Urothelium cell line (cell line): ENCODE measurements at regions not wholly inside any gene's neighbourhood (a gene's known extent, or its start where the extent isn't known, plus 50 kb on each side); places are given as distances from the start of the nearest gene placed in this dataset.

Source experiments
- DNase-seq: peaks from one replicate; pipeline ENCODE4 v3.0.0; 2011; ENCODE audit warnings: low spot score, mixed read lengths
- FAIRE-seq: peaks from 2 replicates; lab custom pipeline; 2011; peaks lifted over from hg19 to GRCh38; lab: Jason Lieb, UNC

- no peak for FAIRE-seq
- DNase-seq, result no peak
Observed at GRCh38 chr11:115700981-115701875, 197.0 kb upstream of the CADM1 start.

- FAIRE-seq, result no peak
- no peak for DNase-seq
Observed at GRCh38 chr11:115700496-115700895, 196.3 kb upstream of the CADM1 start.

- no peak for FAIRE-seq
Observed at GRCh38 chr11:115699733-115700132, 195.5 kb upstream of the CADM1 start.

GRCh38 chr11:115699326-115699725, 195.1 kb upstream of the CADM1 start:
- FAIRE-seq, result no peak
- DNase-seq, result no peak

More at GRCh38 chr11:115699733-115700132, 195.5 kb upstream of the CADM1 start:
- peak; percentile 37 for DNase-seq

GRCh38 chr11:115698243-115698642, 194.0 kb upstream of the CADM1 start:
- DNase-seq (no peak), FAIRE-seq (no peak)

GRCh38 chr11:115696563-115696962, 192.3 kb upstream of the CADM1 start:
- peak; percentile 13 for FAIRE-seq
- no peak for DNase-seq

GRCh38 chr11:115695677-115696364, 191.6 kb upstream of the CADM1 start:
- FAIRE-seq (no peak), DNase-seq (no peak)

- no peak for DNase-seq
Observed at GRCh38 chr11:115693002-115693401, 188.8 kb upstream of the CADM1 start.

GRCh38 chr11:115691030-115691429, 186.8 kb upstream of the CADM1 start:
- peak; percentile 40 for FAIRE-seq
- no peak for DNase-seq

More at GRCh38 chr11:115693002-115693401, 188.8 kb upstream of the CADM1 start:
- FAIRE-seq, result no peak

- no peak for FAIRE-seq
- no peak for DNase-seq
Observed at GRCh38 chr11:115687934-115688333, 183.7 kb upstream of the CADM1 start.

GRCh38 chr11:115684699-115685098, 180.5 kb upstream of the CADM1 start:
- FAIRE-seq, result no peak

GRCh38 chr11:115684135-115684534, 179.9 kb upstream of the CADM1 start:
- no peak for FAIRE-seq
- DNase-seq, result no peak

More at GRCh38 chr11:115684699-115685098, 180.5 kb upstream of the CADM1 start:
- DNase-seq, result no peak

GRCh38 chr11:115682888-115683287, 178.7 kb upstream of the CADM1 start:
- DNase-seq (no peak), FAIRE-seq (no peak)

GRCh38 chr11:115682101-115682500, 177.9 kb upstream of the CADM1 start:
- DNase-seq (peak; percentile 48), FAIRE-seq (no peak)

GRCh38 chr11:115679945-115680344, 175.7 kb upstream of the CADM1 start:
- DNase-seq (no peak), FAIRE-seq (no peak)

GRCh38 chr11:115678942-115679341, 174.7 kb upstream of the CADM1 start:
- FAIRE-seq (no peak), DNase-seq (no peak)

GRCh38 chr11:115677190-115677589, 173.0 kb upstream of the CADM1 start:
- no peak for FAIRE-seq
- peak; percentile 38 for DNase-seq

GRCh38 chr11:115676768-115677167, 172.6 kb upstream of the CADM1 start:
- FAIRE-seq, result peak; percentile 61
- DNase-seq, result peak; percentile 71

- peak; percentile 83 for FAIRE-seq
- peak; percentile 38 for DNase-seq
Observed at GRCh38 chr11:115676206-115676605, 172.0 kb upstream of the CADM1 start.

GRCh38 chr11:115674937-115675544, 170.8 kb upstream of the CADM1 start:
- no peak for FAIRE-seq
- no peak for DNase-seq

GRCh38 chr11:115674176-115674936, 170.1 kb upstream of the CADM1 start:
- DNase-seq (no peak), FAIRE-seq (peak; percentile 44)
